ENCODE measurements at regions not wholly inside any gene's neighbourhood (a gene's known extent, or its start where the extent isn't known, plus 50 kb on each side); places are given as distances from the start of the nearest gene placed in this dataset.

DNA sequence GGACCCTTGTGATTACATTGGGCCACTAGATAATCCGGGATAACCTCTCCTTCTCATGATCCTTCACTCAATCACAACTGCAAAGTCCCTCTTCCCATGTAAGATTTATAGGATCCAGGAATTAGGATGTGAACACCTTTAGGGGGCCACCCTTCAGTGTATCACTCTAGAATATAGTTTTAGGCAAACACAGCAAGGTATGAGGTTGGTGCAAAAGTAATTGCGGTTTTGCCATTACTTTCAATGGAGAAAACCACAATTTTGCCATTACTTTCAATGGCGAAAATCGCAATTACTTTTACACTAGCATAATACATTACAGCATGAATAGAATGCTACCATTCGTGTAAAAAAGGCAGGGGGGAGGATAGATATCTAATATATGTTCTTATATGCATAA lies 104.0 kb downstream of the BAMBI start:
- DNase-seq (ENCODE audit: low read depth), result no peak

DNA sequence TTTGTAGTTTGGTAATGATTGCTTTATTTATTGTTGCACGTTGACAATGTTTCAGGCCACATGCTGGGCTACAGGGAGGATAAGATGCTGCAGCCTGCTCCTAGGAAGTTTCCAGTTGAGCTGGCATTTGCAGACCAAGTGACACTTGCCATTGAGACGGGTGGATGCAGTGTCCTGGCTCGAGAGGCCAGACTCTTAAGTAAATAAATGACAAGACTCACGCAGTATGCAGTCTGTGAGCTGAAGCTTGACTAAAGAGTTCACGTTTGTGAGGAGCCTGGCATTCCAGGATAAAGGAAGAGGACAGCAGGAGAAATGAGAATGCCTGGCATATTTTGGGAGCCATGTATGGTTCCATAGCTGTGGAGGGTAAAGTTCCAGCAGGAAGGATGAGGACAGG lies 105.8 kb downstream of the BAMBI start:
- DNase-seq (ENCODE audit: low read depth), result no peak

DNA sequence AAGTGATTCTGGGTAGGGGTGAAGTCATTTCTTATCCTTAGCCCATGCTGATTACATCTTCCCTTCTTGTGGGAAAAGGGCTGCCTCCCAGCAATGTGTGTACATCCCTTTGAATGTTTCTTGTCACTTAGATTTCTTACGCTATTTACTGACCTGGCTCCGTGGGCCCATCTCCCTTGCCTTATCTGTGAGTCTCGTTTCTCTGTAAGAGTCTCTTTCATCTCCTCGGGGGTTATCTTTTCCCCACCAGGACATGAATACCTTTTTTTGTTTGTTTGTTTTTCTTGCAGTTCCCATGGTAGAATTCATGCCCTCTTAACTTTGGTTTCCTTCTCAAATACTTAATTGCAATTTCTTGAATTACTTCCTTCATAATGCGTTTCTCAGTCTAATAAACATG lies 107.7 kb downstream of the BAMBI start:
- no peak for DNase-seq (ENCODE audit: low read depth)

GRCh38 chr10:28788252-28788651 lies 110.9 kb downstream of the BAMBI start:
- peak; percentile 31 for DNase-seq (ENCODE audit: low read depth)

GRCh38 chr10:28788762-28789161 lies 111.4 kb downstream of the BAMBI start:
- no peak for DNase-seq (ENCODE audit: low read depth)

GRCh38 chr10:28790146-28790545 lies 112.8 kb downstream of the BAMBI start:
- no peak for DNase-seq (ENCODE audit: low read depth)

- no peak for DNase-seq (ENCODE audit: low read depth)
Observed at GRCh38 chr10:28793482-28793881, 116.2 kb downstream of the BAMBI start.

DNA sequence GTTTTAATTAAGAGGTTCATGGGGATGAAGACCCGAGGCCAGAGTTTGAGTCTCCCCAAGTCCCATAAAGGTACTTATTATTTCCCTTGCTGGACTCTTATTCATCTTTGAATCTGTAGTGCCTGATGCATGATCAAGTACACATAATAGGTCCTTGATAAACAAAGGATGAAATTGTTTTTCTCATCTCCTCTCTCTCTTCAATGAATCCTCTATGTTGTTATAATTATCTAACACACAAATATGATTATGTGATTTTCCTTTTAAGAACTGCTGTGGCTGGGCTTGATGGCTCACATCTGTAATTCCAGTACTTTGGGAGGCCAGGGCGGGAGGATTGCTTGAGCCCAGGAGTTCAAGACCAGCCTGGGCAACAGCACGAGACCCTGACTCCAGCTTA lies 117.7 kb downstream of the BAMBI start:
- DNase-seq (ENCODE audit: low read depth), result no peak

DNA sequence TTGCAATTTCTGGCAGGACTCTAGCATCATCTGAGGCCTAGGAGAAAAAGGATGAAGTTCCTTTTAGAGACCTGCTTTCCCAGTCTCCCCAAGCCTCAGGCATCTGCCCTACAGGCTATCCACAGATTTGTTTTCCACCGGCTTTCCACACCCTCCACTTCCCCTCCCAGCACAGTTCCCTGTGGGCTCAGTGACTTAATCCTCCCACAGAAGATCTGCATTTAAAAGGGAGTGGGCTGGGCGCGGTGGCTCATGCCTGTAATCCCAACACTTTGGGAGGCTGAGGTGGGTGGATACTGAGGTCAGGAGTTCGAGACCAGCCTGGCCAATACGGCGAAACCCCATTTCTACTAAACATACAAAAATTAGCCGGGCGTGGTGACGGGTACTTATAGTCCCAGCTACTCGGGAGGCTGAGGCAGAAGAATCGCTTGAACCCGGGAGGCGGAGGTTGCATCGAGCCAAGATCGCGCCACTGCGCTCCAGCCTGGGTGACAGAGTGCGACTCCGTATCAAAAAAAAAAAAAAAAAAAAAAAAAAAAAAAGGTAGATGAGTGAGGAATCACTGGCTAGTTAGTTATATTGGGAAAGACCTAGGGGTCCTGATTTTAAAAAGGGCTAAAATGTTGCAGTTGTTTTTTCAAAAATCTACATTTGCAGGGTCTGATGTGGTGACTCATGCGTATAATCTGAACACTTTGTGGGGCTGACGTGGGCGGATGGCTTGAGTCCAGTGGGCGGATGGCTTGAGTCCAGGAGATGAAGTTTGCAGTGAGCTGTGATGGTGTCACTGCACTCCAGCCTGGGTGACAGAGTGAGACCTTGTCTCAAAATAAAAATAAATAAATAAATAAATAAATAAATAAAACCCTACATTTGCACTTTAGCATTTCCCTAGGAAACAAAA lies 119.5 kb downstream of the BAMBI start:
- DNase-seq (ENCODE audit: low read depth), result peak; percentile 25

- DNase-seq (ENCODE audit: low read depth), result no peak
Observed at GRCh38 chr10:28797904-28798371, 120.6 kb downstream of the BAMBI start.

DNA sequence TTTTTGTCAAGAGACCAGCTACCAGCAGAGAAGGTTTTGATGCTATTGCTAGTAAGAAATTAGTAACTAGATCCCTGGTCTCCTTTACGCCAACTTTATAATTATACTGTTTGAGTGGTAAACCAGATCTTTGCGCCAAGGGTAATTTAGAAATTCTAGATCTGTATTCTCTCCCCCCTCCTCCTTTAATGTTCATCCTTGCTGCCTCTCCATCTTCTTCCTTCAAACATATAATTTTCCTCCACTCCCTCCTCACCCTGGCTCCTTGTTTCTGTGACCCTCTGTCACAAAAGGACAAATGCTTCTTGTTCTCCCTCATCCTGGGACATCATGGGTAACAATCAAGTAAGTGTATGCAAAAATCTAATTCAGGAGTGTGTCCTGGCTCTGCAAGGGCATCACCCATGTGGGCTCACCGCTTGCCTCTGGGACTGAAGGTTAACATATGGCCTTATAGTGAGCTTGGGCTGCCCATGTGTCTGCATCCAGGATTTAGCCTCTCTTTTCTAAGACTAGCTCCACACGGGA lies 121.2 kb downstream of the BAMBI start:
- no peak for DNase-seq (ENCODE audit: low read depth)

DNA sequence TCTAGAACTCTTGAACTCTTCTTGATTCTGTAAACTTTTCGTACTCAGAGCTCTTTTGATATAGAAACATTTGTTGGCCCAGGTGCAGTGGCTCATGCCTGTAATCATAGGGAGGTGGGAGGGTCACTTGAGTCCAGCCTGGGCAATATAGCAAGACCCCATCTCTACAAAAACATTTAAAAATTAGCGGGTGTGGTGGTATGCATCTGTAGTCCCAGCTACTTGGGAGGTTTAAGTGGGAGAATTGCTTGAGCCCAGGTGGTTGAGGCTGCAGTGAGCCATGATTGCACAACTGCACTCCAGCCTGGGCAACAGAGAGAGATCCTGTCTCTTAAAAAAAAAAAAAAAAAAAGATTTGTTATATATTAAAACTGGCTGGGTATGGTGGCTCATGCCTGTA lies 121.6 kb downstream of the BAMBI start:
- no peak for DNase-seq (ENCODE audit: low read depth)

DNA sequence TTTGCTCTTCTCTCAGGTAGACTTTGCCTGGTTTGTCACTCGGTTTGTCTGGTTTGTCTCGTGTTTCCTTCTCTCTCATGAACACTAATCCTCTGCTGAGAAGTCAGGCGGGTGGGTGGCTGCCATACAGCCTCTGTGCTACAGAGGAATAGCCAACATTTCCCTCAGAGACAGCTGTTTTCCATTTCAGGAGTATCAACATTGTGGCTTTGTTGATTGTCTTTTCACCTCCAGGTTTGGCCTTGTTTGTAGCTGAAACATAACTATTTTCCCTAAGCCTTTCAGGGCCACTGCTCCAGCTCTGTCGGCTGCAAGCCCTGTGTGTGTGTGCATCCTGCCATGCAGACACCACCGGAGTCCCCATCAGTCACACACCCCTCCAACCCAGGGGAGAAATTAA lies 122.8 kb downstream of the BAMBI start:
- peak; percentile 30 for DNase-seq (ENCODE audit: low read depth)

DNA sequence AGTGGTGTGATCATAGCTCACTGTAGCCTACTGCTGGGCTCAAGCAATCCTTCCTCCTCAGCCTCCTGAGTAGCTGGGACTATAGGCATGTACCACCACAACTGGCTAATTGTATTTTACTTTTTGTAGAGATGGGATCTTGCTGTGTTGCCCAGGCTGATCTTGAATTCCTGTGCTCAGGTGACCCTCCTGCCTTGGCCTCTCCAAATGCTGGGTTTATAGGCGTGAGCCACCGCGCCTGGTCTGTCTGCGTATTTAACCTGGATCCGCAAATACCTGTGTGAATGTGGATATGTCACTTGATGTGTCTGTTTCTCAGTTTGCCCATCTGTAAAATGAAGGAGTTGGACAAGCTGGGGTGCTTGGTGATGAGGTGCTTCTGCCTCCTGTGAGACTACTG lies 123.9 kb downstream of the BAMBI start:
- no peak for DNase-seq (ENCODE audit: low read depth)

GRCh38 chr10:28801869-28802268 lies 124.5 kb downstream of the BAMBI start:
- DNase-seq (ENCODE audit: low read depth), result no peak

DNA sequence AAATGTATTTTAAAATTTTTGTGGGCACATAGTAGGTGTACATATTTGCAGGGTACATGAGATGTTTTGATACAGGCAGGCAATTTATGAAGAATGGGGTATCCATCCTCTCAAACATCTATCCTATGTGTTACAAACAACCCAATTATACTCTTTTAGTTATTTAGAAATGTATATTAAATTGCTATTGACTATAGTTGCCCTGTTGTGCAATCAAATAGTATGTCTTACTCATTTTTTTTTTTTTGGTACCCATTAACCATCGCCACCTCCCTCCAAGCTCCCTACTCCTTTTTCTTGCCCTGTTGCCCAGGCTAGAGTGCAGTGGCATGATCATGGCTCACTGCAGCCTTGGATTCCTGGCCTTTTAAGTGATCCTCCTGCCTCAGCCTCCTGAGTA lies 128.1 kb downstream of the BAMBI start:
- DNase-seq (ENCODE audit: low read depth), result no peak

- peak; percentile 47 for DNase-seq (ENCODE audit: low read depth)
Observed at GRCh38 chr10:28806488-28806941, 129.2 kb downstream of the BAMBI start.

- DNase-seq (ENCODE audit: low read depth), result no peak
Observed at GRCh38 chr10:28806951-28807759, 129.8 kb downstream of the BAMBI start.

DNA sequence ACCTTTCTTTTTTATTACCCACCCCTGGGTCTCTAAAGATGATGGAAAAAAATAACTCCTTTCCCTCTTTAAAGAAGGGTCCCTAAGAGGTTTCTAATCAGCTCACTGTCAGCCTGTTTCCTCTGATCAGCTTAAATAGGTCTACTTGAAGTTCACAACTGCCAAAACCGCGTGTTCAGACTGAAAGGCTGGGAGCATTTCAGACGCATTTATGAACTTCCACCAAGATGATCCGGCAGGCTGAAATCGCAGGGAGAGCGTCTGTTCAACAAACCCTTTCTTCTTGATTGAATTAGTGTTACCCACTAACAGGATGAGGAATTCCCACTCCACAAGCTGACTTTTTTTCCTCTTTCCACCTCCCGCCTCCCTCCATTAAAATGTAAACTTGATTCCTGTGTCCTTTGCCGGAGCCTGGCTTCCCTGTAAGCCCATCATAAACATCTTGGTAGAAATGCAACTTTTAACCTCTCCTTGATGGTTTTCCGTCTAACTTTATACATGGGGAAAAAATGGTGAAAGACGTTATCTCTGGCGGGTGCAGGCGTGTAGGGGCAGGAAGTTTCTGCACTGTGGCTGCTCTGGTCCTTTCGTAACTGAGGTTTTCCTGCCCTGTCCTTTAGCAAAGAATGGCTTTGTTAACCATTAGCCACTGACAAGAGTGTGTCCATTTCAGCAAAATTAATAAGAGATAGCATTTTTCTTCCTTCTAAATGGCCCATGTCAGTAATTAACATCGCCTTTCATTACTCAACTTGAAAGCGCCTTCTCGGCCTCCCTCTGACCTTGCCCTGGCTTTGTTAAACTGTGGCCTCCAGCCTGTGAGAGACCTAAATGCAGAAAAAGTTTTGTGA lies 130.7 kb downstream of the BAMBI start:
- DNase-seq (ENCODE audit: low read depth), result no peak

GRCh38 chr10:28808693-28809092 lies 131.4 kb downstream of the BAMBI start:
- DNase-seq (ENCODE audit: low read depth), result no peak

Measured in myocyte (in vitro differentiated cells).